Testis (tissue), 2 donors: ENCODE measurements at regions not wholly inside any gene's neighbourhood (a gene's known extent, or its start where the extent isn't known, plus 50 kb on each side); places are given as distances from the start of the nearest gene placed in this dataset.

Experiments
- POLR2A ChIP-seq: fragments of 450-650 bp; IDR thresholded peaks from one replicate; pipeline ENCODE4 v1.6.1; 2017; ENCODE audit warnings: antibody characterized with exemption, mild to moderate bottlenecking, moderate library complexity
- TF ChIP-seq, protein P1 (sequence below), 3 experiments: fragments of 450-650 bp in 2 of 3; fragments of 200-600 bp in 1 of 3; sonication (generic) in 1 of 3; IDR thresholded peaks; one replicate each; pipeline ENCODE4 v1.5.1; 2016 to 2019; ENCODE audit warnings: antibody characterized with exemption in 3 of 3, mild to moderate bottlenecking in 2 of 3, moderate library complexity in 1 of 3

DNA sequence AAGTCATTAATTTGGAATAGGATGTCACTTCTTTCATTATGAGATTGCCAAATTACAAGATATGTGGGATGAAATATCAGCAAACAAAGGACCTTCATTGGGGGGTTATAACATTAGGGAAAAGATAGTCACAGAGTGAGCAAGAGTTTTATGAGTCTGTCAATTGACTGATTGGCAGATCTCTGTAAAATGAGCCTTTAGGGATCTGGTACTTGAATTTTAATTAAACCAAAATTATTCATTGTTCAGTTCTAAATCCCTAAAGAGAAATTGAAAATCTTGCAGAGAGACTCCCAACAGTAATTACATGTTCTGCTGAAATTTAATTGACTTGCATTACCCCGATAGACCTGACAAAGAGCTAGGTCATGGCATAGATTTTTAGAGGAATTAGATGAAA lies 768.1 kb upstream of the SPRY2 start:
- TF ChIP-seq, protein P1, sequence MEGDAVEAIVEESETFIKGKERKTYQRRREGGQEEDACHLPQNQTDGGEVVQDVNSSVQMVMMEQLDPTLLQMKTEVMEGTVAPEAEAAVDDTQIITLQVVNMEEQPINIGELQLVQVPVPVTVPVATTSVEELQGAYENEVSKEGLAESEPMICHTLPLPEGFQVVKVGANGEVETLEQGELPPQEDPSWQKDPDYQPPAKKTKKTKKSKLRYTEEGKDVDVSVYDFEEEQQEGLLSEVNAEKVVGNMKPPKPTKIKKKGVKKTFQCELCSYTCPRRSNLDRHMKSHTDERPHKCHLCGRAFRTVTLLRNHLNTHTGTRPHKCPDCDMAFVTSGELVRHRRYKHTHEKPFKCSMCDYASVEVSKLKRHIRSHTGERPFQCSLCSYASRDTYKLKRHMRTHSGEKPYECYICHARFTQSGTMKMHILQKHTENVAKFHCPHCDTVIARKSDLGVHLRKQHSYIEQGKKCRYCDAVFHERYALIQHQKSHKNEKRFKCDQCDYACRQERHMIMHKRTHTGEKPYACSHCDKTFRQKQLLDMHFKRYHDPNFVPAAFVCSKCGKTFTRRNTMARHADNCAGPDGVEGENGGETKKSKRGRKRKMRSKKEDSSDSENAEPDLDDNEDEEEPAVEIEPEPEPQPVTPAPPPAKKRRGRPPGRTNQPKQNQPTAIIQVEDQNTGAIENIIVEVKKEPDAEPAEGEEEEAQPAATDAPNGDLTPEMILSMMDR (IDR thresholded peaks at IDR 0.05) = no peak
- TF ChIP-seq POLR2A = no peak
